Left cardiac atrium (tissue), 4 donors: ENCODE measurements at regions not wholly inside any gene's neighbourhood (a gene's known extent, or its start where the extent isn't known, plus 50 kb on each side); places are given as distances from the start of the nearest gene placed in this dataset.
"Not testable (repeated sequence)": the region's sequence is repeated elsewhere in the genome, so short reads cannot be mapped to it uniquely, and the experiment has no call there.

ENCODE experiments used
- ATAC-seq, 2 donors: fragments of 200-7000 bp; cut with Tn5 transposase; one replicate each; pipeline ENCODE4 v1.9.1; 2020; ENCODE audit warnings: mild to moderate bottlenecking in 2 of 2, moderate library complexity in 2 of 2
- DNase-seq: peaks from one replicate; pipeline ENCODE4 v3.0.0-alpha.2; 2020
- intact Hi-C, 2 donors: fragments of 100-400 bp; cut with DNase I; formaldehyde crosslinking; loops; one replicate each; pipeline versions ENCODE4 v1.14.1 to v1.15.1; 2022 to 2023
- donor health status: DM: no; HTN: yes; CAD: no.
- donor health status: DM: no; HTN: yes; CAD: no; lungs with severe emphysema.
- donor health status: DM: yes; HTN: yes; CAD: no.
- donor health status: Dilated cardiomyopathy.

DNA sequence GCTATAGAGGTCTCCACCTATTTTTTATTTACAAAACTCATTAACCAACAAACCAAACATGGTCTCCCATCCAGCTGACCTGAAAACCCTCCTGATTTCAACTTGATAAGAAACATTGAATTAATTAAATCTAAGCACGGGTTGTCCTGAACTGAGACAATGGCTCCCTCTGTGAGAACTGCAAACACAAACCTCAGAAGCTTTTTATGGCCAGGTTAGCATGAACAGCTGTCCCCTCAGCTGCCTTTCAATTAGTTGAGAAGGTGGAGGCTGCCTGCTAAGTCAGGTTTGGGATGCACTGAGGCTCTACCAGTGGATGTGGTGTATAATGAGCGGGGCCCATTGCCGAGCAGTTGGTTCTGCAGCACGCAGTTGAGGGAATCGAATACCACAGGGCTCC, 258.5 kb upstream of the DDX18 start:
- no peak for DNase-seq
- ATAC-seq, result no peak
- intact Hi-C loops, result no loop called here

DNA sequence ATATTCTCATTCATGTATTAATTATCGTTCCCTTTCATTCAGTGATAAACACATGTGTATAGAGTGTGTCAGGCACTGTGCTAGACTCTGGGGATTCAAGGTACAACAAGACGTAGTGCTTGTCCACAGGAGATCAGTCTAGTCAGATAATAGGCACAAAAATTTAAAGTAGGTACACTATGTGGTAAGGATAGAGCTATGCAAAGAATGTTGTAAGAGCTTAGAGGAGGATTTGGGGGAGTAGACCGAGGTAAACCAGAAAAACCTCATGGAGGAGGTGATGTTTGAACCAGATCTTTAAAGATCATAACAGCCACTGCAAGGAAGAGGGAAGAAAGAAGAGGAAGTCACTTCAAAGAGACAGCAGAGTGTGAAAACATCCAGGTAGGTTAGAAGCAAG, 256.9 kb upstream of the DDX18 start:
- DNase-seq (no peak), ATAC-seq (no peak)
- intact Hi-C loops, result no loop called here

DNA sequence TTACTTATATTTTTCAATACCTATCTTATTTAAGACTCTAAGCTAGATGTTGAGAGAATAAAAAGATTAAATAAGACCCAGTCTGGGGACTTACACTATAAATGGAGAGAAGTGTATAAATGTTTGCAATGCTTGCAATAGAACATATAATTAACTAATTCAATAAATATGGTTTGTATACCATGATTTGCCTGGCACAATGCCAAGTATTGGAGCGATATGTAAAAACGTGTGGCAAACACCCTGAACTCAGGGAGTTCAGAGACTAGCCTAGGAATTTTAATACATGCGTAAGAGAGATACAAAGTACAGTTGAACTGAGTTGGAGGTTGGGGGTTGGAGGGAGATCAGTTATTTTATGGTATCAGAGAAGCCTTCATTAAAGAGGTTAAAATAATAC, 251.8 kb upstream of the DDX18 start:
- no peak for ATAC-seq

DNA sequence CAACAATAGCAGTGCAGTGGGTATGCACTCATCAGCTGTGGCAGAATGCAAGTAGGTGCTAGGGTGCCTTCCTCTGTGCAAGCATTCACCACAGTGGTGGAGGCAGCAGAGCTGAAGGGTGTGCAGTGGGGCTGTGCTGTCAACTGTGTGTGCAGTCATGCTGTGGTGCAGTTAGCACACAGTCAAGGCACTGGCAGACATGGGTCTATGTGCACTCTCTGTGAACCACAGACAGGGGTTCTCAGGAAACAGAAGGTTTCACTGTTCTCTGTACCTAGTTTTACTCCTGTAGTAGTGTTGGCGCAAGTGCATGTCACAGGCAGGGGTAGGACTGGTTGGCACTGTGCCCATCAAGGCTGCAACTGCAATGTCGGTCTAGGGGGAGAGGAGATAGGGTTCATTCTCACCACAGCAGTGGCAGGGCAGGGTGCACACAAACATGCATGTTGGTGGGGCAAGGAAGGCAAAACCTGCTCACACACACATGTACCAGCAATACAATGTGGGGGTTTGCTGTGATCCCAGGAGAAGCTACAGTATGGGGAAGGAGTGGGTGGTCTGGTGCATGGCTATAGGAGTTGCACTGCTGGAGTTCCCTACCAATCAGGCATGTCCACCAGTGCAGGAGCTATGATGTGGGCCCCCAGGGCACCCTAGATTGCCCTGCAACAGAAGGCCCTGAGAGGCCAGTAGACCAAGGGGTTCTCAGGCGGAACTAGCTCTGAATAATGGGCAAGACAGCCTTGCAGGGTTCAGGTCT, 242.7 kb upstream of the DDX18 start:
- no peak for DNase-seq
- intact Hi-C loops, result no loop called here
- no peak for ATAC-seq

More for the DNA sequence above, 251.8 kb upstream of the DDX18 start:
- no peak for DNase-seq
- intact Hi-C loops, result no loop called here

DNA sequence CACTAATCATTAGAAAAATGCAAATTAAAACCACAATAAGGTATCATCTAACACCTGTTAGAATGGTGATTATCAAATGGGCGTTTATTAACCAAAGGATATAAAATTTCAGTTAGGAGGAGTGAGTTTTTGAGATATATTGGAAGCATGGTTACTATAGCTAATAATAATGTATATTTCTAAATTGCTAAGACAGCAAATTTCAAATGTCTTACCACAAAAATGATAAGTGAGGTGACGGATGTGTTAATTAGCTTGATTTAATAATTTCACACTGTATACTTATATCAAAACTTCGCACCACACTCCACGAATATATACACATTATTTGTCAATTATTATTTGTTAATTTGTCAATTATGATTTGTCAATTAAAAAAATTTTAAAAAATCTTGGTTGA, 227.2 kb upstream of the DDX18 start:
- ATAC-seq, result no peak
- intact Hi-C loops, result no loop called here

DNA sequence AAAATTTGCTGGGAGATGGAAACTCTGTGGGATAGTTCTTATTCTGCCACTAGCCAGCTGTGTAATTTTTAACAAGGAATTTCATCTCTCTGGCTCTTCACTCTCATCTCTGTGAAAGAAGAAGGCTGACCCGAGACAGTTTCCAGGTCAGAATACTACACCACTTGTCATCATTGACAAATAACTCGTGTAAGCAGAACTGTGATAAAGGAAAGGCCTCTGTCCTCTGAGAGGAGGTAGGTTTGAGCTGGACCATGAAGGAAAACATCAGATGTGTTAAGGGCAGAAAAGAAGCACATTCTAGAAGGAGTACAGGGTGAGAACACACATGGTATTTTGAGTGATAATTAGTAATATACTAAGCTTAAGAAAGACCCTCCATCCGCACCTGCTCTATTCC, 211.4 kb upstream of the DDX18 start:
- ATAC-seq (no peak), DNase-seq (no peak)
- intact Hi-C loops, result no loop called here

More for the DNA sequence above, 227.2 kb upstream of the DDX18 start:
- no peak for DNase-seq

DNA sequence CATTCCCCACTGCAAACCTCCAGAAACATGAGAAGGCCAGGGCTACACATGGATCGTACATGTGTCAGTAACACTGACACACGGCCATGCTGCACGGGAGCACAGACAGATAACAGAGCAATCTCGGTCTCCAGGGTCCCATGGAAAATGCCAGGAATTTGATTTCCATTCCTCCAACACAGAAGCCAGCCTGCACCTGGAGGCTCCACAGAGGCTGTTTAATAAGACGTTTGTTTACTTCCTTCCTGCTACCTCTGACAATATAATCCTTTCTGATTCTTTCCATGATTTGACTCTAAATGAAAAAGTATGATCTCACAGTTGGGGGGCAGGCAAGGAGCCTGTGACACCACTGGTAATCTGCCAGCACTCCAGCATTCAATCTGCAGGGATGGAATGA, 210.9 kb upstream of the DDX18 start:
- ATAC-seq (no peak), DNase-seq (no peak)
- intact Hi-C loops, result no loop called here

DNA sequence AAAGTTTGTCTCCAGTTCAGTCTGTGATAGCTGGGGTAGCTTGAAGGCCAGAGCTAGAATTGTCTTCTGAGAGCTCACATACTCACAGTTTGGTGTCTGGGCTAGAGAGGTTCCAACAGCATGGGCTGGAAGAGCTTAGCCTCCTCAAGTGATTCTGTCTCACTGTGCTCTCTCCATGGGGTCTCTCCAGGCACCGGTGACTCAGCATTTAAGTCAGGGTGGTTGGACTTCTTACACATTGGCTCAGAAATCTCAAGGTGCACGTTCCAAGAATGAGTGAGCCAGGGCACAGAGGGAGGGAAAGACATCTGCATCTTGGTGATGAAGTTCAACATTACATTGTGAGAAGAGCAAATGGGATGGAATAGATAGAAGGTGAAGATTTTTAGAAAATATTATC, 207.3 kb upstream of the DDX18 start:
- intact Hi-C loops, result no loop called here
- no peak for ATAC-seq

DNA sequence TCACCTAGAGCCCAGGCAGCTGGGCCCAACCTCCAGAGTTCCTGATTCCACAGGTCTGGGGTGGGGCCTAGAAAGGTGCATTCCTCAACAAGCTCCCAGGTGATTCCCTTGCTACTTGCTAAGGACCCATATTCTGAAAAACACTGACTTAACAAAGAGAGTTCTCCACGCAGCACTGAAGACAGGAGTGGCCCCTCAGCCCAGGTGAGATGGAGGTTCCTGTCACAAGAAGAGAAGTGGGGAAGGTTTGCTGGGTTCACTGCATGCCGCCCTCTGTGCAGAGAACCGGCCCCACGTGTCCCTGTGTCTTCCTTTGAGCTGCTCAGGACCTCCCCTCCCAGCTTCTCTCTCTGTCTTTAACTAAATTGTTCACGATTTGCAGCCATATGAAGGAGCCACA, 201.4 kb upstream of the DDX18 start:
- no peak for DNase-seq
- ATAC-seq, result no peak
- intact Hi-C loops, result no loop called here

More for the DNA sequence above, 207.3 kb upstream of the DDX18 start:
- no peak for DNase-seq

DNA sequence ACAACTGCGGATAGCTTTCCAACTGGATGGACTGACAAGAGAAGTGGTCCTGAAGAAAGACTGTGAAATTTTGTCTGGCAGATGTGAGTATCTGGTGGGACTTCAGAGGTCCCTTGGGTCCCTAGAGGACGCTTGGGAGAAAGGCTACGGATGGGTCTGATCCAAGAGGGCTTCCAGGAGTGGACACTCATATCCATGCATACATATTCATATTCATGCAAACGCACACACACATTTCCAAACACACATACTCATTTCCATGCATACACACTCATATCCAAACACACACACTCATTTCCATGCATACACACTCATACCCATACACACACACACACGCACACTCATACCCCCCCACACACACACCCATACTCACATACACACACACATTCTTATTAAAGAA, 200.2 kb upstream of the DDX18 start:
- DNase-seq (no peak), ATAC-seq (no peak)
- intact Hi-C loops, result no loop called here

DNA sequence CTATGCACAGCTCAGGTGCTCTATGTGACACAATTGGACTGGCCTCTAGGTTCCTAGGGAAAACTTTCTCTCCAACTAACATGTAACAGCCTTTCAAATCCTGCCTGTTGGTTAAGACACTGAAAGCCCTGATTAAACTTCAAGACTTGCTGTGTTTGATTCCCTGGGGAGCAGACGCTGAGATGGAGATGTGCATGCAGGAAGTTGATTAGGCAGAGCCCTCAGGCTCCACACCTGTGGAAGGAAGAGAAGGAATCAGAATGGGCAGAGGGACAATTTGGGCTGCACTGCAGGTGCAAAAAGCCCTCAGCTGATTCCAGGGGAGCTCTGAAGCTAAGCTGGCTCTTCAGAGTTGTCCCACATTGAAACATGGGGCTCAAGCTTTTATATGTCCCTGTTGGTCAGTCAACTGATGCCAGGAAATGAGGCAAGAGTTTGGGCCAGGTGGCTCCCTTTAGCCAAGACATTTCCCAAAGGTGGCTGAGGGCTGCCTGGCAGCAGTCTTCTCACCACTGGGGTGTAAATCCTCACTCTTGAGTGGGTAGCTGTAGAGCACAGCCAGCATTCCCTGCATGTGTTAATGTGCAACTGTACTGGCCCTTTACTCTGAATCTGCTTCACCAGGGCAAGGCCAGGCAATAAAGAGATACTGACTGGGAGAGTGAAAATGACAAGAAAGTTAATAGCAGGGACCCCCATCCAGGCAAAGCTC, 199.5 kb upstream of the DDX18 start:
- DNase-seq (no peak), ATAC-seq (no peak)
- intact Hi-C loops, result no loop called here

DNA sequence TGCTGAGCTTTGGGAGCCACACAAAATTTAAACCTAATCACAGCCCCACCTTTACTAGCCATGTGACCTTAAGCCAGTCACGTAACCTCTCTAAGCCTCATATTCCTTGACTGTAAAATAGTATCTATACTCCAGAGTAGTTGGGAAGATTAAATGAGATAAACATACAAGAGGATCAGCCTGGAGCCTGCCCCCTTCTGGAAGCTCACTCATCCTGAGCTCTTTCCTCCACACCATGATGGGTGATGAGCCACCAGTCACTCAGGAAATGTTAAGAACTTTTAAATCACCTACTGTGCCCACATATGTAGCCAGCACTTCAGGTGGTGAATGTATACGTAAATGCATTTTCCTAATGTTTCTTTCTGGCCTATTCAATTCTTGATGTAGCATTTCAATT, 195.9 kb upstream of the DDX18 start:
- DNase-seq (no peak), ATAC-seq (no peak)
- intact Hi-C loops, result no loop called here

DNA sequence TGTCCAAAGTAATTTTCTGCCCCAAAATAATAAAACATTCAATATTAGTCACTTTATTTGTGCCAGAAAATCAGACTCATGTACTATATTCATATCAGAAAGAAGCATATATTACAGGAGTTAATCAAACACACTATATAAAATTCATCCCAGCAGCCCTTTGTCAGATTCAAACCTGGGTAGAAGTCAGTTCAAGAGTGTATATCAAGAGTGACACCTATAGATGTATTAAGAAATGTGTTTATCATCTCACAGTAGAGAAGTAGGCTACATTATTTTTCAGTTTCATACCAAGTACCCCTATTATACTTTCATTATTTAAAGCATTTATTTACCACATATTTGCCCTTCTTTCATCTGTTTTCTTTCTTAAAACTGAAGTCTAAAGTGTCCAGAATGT, 193.2 kb upstream of the DDX18 start:
- no peak for DNase-seq

DNA sequence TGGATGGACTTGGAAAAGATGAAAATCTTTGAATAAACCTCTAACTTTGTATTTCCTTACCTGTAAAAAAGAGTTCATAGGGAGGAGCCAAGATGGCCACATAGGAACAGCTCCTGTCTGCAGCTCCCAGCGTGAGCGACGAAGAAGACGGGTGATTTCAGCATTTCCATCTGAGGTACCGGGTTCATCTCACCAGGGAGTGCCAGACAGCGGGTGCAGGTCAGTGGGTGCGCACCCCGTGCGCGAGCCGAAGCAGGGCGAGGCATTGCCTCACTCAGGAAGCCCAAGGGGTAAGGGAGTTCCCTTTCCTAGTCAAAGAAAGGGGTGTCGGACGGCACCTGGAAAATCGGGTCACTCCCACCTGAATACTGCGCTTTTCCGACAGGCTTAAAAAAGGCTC, 191.3 kb upstream of the DDX18 start:
- intact Hi-C loops, DNase-seq, ATAC-seq: not testable (repeated sequence)

More for the DNA sequence above, 193.2 kb upstream of the DDX18 start:
- no peak for ATAC-seq
- intact Hi-C loops, result no loop called here

DNA sequence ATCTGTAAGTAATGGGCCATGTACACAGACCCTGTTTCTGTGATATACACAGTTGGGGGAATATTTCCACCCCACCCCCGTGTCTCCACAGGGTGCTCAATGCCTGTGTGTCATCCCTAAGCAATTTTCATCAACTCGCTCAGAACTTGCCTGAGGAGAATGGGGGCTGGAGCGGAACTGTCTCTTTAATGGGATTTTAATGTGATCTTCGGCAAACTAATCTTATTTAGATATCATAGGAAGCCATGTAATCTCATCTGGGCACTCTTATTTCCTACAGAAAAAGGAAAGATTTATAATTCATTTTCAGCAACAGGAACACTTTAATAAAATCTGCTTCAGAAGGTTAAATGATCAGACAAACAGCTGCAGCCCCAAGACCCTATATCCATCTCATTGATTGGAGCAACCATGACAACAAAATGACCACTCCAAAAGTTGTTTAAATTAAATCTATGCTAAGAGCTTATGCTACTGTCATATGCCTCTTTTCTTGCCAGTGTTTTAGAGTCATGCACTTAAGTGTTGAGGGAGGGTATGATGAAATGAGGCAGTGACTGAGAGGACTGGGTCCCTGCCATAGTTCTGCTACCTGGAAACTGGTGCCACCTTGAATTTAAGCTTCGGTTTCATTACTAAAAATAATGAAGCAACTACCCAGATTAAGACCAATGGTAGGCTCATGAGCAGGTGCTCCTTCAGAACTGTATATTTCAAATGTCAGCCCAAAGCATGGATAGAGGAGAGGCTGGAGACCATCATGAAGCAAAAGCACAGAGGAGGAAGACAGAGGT, 183.1 kb upstream of the DDX18 start:
- intact Hi-C loops, result no loop called here
- DNase-seq, result no peak

DNA sequence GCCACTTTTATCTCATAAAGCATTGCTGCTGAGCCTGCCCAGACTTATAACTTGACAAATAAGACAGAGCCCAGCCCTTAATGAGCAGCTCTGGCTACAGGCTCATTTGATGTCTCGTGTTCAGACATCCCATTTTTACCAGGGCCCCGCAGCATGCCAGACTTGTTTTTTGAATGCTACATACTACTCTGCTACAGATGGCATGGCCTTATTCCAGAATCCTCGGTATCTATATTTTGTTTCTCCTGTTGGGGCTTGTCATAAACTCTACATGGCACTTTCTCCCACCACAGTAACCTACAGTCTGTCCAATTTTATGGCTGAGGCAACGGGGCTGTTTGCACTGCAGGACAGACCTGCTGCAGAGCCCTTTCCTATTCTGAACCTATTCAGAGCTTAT, 179.0 kb upstream of the DDX18 start:
- DNase-seq (no peak), ATAC-seq (no peak)
- intact Hi-C loops, result no loop called here

More for the DNA sequence above, 183.1 kb upstream of the DDX18 start:
- ATAC-seq, result no peak

DNA sequence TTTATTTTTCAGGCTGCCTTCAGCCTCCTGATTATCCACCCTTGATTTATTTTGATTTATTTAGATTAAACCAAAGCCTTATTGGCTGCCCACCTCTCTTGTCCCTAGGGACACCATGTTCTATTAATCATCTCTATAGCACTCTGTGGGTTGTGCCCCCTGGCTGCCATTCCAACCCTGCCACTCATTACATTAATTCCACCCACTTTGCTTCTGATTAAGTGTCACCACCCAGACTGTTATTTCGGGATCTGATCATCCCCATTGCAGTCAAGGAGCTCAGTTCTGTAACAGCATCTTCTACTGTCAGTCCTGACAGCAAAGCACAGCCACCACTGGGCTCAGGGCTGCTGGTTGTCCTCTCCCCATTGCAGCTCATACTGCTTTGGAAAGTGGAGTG, 175.1 kb upstream of the DDX18 start:
- intact Hi-C loops, result no loop called here
- no peak for DNase-seq
- no peak for ATAC-seq

DNA sequence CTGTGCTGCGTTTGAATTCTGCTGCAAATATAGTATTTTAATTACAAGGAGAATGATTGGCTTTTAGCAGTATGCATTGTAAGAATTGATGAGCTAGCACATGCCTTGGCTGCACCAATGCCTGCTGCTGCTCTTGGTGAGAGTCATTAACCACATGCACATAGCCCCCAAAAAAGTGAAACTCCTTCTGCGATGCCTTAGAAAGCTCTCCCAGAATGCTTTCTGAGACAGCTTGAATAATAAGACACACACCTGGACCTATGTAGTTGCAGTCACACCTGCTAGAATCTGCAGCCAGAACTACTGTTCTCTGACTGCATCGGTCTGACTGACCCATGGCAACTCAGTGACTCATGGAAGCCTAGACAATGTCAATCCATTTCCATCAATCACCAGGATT, 170.1 kb upstream of the DDX18 start:
- ATAC-seq (no peak), DNase-seq (no peak)
- intact Hi-C loops, result no loop called here

DNA sequence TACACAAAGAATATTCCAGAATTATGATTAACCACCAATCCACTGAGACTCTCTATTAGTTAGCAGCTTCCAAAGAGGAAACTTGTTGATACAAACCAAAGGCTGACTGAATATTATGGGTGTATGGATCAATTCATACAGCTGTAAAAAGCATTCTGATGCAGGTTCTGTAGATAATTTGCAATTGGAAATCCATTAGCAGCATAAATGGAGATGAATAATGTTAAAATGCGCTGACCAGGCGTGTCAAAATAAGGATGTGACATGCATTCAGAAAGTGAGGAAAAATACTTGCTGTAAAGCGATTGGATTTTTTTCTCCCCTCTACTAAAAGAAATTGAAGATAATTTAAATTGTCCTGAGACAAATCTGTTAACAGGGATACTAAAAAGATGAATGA, 169.0 kb upstream of the DDX18 start:
- DNase-seq (no peak), ATAC-seq (no peak)
- intact Hi-C loops, result no loop called here

DNA sequence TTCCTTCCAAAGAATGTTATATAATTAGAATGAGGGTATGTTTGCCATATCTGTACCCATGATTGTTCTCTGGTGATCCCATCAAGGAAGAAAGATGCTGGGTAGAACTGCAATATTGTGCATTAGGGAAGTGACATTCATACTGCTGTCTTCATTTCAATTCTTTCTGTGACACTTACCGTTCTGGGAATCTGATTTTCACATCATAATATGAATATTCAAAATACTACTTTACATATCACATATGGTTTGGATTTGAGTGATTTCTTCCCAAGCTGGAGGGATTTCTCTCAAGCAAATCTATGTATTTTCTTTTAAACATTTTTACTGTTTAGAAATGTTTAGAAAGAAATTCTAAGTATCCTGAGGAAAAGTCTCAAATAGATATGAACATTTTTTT, 168.4 kb upstream of the DDX18 start:
- DNase-seq (no peak), ATAC-seq (no peak)
- intact Hi-C loops, result no loop called here
